ENCODE measurements at regions not wholly inside any gene's neighbourhood (a gene's known extent, or its start where the extent isn't known, plus 50 kb on each side); places are given as distances from the start of the nearest gene placed in this dataset.
"Not testable (repeated sequence)": the region's sequence is repeated elsewhere in the genome, so short reads cannot be mapped to it uniquely, and the experiment has no call there.

DNA sequence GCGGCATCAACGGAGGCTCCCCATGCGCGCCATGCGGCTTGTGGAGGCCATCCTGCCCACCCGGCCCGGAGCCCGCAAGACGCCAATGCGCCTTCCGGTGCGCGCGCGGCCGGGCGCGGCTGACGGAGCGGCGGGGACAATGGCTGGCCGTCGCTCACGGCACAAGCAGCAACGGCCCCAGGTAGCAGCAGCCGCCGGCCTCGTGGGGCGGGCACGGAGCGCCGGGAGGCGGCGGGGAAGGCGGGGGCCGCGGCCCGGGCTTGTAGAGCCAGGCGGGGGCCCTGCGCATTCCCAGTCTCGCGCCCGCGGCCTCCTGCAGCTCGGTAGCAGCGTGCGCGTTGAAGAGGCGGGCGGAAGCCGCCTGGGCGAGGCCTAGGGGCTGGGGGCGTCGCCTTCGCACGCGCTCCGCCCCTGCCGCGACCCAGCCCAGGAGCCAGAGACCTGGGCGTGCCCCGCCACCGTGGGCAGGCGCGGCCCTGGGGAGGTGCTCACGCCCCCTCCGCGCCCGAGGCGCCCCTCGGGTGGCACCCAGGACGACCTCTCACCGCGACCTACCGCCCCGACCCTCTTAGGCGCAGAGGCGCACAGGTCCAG is 207.1 kb upstream of the PRKX start:
- TF ChIP-seq, protein P1, sequence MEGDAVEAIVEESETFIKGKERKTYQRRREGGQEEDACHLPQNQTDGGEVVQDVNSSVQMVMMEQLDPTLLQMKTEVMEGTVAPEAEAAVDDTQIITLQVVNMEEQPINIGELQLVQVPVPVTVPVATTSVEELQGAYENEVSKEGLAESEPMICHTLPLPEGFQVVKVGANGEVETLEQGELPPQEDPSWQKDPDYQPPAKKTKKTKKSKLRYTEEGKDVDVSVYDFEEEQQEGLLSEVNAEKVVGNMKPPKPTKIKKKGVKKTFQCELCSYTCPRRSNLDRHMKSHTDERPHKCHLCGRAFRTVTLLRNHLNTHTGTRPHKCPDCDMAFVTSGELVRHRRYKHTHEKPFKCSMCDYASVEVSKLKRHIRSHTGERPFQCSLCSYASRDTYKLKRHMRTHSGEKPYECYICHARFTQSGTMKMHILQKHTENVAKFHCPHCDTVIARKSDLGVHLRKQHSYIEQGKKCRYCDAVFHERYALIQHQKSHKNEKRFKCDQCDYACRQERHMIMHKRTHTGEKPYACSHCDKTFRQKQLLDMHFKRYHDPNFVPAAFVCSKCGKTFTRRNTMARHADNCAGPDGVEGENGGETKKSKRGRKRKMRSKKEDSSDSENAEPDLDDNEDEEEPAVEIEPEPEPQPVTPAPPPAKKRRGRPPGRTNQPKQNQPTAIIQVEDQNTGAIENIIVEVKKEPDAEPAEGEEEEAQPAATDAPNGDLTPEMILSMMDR (conservative IDR thresholded peaks at IDR 0.05; ENCODE audit: low read depth, low read length) = not testable (repeated sequence)
- not testable (repeated sequence) for TF ChIP-seq POLR2A (IDR thresholded peaks at IDR 0.05; ENCODE audit: low read depth, low read length)

All from IMR-90 (cell line).